ENCODE measurements at regions not wholly inside any gene's neighbourhood (a gene's known extent, or its start where the extent isn't known, plus 50 kb on each side); places are given as distances from the start of the nearest gene placed in this dataset.

DNA sequence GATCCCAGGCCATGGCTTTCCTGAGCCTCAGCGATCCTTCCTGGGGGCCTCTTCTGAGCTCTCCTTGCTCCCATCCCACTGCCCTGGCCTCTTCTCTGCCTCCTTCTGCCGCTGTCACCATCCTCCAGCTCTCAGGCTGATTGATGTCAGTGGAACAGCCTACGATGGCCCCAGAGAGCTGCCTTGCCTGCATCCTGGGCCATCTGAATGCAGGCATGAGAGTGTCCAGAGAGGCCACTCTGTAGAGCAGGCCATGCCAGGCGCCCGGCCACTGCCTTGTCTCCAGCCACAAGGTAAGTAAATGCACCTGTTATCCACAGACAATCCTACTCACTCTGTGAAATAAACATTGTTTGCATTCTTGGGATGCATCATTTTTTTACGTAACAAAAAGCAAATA, 171.4 kb upstream of the PPP2R2D start:
- Histone ChIP-seq H3K4me3 (replicated peaks; ENCODE audit: low read depth, low read length) (no peak overlapping the region), H3K27me3 (replicated peaks; ENCODE audit: control insufficient read depth, insufficient read depth, low read length) (no peaks in the 10 kb centered on the region), H3K36me3 (ENCODE audit: control insufficient read depth, insufficient read depth, low read length) (no peaks in the 10 kb centered on the region)
- no peak for DNase-seq (ENCODE audit: extremely low read depth, insufficient read length)
- TF ChIP-seq, protein P1, sequence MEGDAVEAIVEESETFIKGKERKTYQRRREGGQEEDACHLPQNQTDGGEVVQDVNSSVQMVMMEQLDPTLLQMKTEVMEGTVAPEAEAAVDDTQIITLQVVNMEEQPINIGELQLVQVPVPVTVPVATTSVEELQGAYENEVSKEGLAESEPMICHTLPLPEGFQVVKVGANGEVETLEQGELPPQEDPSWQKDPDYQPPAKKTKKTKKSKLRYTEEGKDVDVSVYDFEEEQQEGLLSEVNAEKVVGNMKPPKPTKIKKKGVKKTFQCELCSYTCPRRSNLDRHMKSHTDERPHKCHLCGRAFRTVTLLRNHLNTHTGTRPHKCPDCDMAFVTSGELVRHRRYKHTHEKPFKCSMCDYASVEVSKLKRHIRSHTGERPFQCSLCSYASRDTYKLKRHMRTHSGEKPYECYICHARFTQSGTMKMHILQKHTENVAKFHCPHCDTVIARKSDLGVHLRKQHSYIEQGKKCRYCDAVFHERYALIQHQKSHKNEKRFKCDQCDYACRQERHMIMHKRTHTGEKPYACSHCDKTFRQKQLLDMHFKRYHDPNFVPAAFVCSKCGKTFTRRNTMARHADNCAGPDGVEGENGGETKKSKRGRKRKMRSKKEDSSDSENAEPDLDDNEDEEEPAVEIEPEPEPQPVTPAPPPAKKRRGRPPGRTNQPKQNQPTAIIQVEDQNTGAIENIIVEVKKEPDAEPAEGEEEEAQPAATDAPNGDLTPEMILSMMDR (IDR thresholded peaks at IDR 0.05; ENCODE audit: insufficient read depth, low read length, poor library complexity, severe bottlenecking): no peak

DNA sequence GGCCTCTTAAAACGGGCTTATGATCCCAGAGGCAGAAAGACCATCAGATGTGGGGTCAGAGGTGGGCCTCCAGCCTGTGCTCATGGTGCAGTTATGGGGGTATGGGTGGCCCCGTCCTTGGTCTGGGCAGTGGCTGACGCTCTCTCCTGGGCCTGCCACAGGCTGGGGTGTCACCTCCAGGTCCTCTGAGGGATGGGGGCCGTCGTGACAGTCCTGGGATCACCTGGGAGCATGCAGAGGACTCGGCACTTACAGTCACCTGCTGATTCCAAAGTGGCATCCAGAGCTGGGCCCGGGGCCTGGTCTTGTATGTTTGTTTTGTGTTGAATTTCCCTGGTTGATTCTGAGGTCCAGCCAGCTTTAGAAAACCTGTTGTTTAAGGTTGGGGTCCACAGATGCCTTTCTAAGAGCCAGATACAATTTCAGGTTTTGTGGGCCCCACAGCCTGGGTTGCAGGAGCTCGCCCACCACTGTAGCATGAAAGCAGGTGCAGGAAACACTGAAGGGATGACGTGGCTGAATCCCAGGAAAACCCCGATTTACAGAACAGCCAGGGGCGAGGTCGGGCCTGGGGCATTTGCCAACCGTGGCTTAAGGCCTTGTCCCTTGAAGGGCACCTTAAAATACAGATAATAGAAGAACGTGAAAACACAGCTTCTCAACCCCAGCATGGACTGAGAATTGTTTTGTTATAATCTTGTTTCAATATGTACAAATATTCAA, 170.7 kb upstream of the PPP2R2D start:
- no peak for DNase-seq (ENCODE audit: extremely low read depth, insufficient read length)
- H3K27me3 ChIP-seq (replicated peaks; ENCODE audit: control insufficient read depth, insufficient read depth, low read length): no peaks in the 10 kb centered on the region

DNA sequence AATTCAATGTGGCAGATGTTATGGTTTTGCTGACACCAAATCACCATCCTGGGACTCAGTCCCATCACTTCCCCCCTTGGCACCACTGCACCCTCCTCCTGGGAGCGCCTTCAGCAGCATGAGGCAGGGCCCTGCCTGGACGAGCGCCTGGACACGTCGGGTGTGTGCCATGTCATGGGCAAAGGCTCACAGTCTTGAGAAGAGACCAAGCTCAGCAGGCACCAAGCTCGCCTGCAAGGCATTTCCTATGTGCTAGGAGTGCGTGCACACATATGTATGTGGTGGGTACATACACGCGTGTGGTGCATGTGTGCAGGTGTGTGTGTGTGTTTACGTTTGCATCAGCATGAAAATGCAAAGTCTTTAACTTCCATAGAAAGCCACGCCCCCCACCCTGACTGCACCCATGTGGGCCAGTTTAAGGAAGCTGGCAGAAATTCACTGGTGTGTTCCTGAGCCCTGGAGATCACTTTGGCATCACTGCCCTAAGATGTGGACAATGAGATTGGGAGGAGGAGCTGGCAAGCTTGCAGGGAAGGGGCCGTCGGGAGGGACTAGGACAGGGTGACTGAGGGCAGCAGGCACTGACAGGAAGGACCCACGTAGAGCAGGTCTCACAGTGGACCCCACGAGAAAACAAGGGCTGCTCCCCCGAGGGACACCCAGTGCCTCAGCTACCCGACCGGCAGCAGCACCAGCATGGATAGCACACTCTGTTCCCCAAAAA, 169.9 kb upstream of the PPP2R2D start:
- Histone ChIP-seq H3K27me3 (replicated peaks; ENCODE audit: control insufficient read depth, insufficient read depth, low read length) (no peaks in the 10 kb centered on the region), H3K36me3 (ENCODE audit: control insufficient read depth, insufficient read depth, low read length) (no peaks in the 10 kb centered on the region), H3K4me3 (replicated peaks; ENCODE audit: low read depth, low read length) (no peak overlapping the region)
- DNase-seq (ENCODE audit: extremely low read depth, insufficient read length): no peak
- TF ChIP-seq, protein P1 (IDR thresholded peaks at IDR 0.05; ENCODE audit: insufficient read depth, low read length, poor library complexity, severe bottlenecking): no peak

More for the DNA sequence above, 170.7 kb upstream of the PPP2R2D start:
- H3K4me3 ChIP-seq (replicated peaks; ENCODE audit: low read depth, low read length): no peak overlapping the region
- TF ChIP-seq, protein P1 (IDR thresholded peaks at IDR 0.05; ENCODE audit: insufficient read depth, low read length, poor library complexity, severe bottlenecking): no peak
- H3K36me3 ChIP-seq (ENCODE audit: control insufficient read depth, insufficient read depth, low read length): no peaks in the 10 kb centered on the region

DNA sequence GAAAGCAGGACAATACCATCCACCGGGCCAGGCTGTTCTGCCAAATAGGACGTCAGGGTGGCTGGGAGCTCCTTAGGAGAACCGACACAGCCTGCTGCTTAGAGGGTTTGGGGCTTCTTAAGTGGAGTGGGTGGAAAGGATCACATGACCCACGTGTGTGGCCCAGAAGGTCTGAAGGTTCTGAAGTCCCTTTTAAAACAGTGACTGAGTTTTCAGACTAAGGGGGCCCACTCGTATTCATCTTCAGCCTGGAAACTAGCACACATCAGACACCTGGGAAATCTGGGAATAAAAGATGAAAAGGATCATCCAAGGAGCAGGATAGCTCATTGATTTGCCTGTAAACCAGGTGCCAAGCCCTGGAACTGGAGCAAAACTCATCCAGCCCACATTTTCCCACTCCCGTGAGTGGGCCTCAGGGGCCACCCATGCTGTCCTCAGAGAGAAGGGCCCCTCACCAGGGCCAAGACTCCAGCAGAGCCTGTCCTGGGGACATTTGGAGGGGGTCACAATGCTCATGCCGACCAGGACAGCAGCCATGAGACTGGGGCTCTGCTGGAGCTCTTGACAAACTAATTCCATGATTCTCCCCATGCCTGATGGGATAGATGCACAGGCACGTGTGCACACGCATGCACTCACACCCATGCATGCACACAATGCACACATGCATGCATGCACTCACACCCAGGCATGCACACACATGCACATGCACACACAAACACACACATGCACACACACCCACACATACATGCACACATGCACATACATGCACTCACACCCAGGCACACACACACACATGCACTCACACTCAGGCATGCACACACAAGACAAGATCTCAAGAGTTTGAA, 168.8 kb upstream of the PPP2R2D start:
- H3K36me3 ChIP-seq (ENCODE audit: control insufficient read depth, insufficient read depth, low read length): no peaks in the 10 kb centered on the region
- no peak for DNase-seq (ENCODE audit: extremely low read depth, insufficient read length)
- no peaks in the 10 kb centered on the region for H3K27me3 ChIP-seq (replicated peaks; ENCODE audit: control insufficient read depth, insufficient read depth, low read length)
- TF ChIP-seq, protein P1 (IDR thresholded peaks at IDR 0.05; ENCODE audit: insufficient read depth, low read length, poor library complexity, severe bottlenecking): no peak
- H3K4me3 ChIP-seq (replicated peaks; ENCODE audit: low read depth, low read length): no peak overlapping the region

DNA sequence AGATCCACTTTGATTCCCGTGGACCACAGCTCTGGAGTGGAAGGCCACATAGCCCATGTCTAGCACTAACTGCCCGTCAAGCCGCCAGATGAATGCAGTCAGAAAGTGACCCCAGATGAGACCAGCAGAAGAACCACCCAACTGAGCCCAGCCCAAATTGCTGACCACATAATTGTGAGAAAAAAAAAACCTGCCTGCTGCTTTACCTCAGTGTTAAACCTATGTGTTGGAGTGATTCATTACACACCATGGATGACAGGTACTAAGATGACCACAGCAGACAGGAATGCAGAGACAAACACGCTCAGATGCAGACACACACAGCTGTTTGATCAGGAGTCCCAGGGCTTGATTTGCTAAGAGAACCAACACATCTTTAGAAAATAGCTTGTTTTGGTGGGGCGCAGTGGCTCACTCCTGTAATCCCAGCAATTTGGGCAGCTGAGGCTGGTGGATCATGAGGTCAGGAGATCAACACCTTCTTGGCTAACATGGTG, 168.1 kb upstream of the PPP2R2D start:
- Histone ChIP-seq H3K4me3 (replicated peaks; ENCODE audit: low read depth, low read length) (no peak overlapping the region), H3K27me3 (replicated peaks; ENCODE audit: control insufficient read depth, insufficient read depth, low read length) (no peaks in the 10 kb centered on the region), H3K36me3 (ENCODE audit: control insufficient read depth, insufficient read depth, low read length) (no peaks in the 10 kb centered on the region)
- TF ChIP-seq, protein P1 (IDR thresholded peaks at IDR 0.05; ENCODE audit: insufficient read depth, low read length, poor library complexity, severe bottlenecking): no peak
- DNase-seq (ENCODE audit: extremely low read depth, insufficient read length): no peak

Data from GM06990 (cell line).